GM12873 (cell line): ENCODE measurements at regions not wholly inside any gene's neighbourhood (a gene's known extent, or its start where the extent isn't known, plus 50 kb on each side); places are given as distances from the start of the nearest gene placed in this dataset.

ENCODE experiments used
- TF ChIP-seq, protein P1 (sequence below): IDR thresholded peaks from 2 replicates; pipeline ENCODE4 v1.5.1; 2012; ENCODE audit warnings: low read depth, mild to moderate bottlenecking, moderate library complexity, low read length, control low read depth; ENCODE audit not compliant: insufficient read depth; ENCODE audit errors: missing control alignments

DNA sequence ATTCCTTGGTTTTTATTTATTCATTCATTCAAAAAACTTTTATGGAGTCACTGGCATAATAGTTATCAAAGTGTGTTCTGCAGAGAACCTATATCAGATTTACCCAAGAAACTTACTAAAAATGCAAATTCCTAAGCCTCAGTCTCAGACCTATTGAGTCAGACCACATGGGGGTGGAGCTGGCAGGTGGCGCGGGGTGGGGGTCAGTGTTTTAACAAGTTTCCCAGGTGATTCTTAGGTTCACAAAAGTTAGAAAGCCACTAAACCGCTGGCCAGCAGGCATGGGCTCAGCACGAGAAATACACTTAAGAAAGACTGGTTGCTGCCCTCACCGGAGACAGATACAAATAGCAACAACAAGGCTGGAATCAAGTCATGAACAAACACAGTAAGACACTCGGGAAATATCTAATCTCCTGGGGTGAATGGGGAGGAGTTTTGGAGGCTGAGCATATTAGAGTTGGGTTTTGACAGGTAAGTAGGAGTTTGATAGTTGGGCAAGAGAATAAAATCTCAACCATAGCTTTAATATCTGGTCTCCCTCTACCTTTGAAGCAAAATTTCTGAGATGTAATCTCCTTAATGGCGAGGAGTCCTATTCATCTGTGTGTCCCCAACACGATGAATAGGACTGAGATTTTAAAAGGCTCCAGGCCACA is 167.5 kb upstream of the NECTIN1 start:
- TF ChIP-seq, protein P1, sequence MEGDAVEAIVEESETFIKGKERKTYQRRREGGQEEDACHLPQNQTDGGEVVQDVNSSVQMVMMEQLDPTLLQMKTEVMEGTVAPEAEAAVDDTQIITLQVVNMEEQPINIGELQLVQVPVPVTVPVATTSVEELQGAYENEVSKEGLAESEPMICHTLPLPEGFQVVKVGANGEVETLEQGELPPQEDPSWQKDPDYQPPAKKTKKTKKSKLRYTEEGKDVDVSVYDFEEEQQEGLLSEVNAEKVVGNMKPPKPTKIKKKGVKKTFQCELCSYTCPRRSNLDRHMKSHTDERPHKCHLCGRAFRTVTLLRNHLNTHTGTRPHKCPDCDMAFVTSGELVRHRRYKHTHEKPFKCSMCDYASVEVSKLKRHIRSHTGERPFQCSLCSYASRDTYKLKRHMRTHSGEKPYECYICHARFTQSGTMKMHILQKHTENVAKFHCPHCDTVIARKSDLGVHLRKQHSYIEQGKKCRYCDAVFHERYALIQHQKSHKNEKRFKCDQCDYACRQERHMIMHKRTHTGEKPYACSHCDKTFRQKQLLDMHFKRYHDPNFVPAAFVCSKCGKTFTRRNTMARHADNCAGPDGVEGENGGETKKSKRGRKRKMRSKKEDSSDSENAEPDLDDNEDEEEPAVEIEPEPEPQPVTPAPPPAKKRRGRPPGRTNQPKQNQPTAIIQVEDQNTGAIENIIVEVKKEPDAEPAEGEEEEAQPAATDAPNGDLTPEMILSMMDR: no peak

DNA sequence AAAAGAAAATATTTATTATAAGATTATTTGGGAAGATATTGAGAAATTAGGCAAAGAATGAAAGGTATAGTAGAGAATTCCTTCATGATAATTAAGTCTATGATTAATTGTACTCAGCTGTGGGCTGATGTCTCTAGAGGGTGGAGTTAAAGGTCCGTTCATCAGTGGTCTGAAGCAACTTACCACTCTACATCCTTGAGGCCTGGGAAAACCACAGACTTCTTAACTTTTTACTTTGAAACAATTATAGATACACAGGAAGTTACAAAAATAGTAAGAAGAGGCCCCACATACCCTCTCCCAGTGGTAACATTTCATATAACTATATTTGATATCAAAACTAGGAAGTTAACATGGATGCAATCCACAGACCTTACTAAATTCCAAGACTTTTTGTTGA is 167.0 kb upstream of the NECTIN1 start:
- TF ChIP-seq, protein P1: no peak

DNA sequence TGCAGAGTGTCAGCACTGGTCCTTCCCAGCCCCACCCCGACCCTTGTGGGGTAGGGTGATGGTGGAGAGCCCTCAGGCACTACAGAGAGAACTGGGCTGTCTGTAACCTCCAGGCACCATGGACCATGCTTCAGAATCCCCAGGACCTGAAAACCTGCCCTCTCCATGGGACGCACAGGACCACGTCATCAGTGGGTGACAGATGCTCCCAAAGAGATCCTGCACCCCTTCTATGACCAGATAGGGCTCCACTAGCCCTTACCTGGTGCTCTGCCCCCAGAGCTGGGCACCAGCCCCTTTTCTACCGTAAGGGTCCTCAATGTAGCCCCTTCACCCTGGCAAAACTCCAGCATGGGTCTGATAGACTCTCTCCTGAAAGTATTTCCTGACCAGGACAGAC is 165.9 kb upstream of the NECTIN1 start:
- TF ChIP-seq, protein P1: no peak

DNA sequence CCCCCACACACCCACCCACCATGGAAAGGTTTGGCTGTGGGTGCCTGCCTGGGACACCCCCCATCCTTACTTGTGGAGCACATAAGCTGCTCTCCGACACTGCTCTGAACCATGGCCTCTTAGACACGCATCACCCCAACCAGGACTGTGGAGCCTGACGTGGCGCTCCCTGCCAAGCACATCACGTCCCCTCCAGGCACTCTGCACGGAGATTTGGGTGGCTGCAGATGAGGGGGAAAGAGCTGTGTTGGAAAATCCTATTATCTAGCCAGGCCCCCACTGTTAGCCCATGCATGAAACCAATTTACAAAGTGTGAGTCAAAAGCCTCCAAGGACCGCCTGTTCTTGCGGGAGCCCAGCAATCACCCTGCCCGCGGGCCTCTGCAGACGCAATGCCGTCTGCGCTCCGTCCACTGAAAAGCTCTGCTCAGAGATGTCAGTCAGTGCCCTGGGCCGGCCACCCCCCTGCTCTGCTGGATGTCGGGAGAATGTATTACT is 163.4 kb upstream of the NECTIN1 start:
- TF ChIP-seq, protein P1: no peak

DNA sequence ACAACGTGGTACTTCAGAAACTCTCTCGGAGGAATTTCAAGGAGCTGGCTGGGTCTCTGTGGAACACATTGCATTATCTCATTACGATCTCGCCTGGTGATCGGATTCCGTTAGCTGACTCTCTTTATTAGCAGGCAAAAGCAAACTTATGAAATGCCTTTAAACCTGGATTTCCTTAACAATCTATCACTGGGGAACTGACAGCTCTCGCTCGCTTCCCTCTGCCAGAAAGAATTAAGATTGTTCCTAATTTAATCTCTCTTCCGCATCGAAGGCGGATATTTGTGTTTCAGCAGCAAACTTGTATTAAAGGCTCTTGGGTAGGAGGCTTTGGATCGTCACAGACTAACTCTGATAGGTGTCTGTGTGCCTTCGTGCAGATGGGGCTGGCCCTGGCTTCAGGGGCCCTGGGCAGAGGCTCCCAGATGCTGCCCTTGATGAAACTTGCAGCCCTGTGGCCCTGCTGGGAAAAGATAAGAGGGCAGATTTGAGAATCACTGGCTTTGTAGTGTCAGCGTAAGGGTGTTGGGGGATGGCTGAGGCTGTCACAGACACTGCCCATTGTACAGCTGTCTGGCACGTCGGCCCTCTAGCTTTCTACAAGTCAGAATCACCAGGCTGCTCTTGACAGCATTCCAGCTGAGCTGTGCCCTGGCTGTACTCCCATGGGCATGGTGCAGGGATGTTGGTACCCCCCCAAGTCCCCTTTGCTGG is 162.2 kb upstream of the NECTIN1 start:
- TF ChIP-seq, protein P1: no peak

DNA sequence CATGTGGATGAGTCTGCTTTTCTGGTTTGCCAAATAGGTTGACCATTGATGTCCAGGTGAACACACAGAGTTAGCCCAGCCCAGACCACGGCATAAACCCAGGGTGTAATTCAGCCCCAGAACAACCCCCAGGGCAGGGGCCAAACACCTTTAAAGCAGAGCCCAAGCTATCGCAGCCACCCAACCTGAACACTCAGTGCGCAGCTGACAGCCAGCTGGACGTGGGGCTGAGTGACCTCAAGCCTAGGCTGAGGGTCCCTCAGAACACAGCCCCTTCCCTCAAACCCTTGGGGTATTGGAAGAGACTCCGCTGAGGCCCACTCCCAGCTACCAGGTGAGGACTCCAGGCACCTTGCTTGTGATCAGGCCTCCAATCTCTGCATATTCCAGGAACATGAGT is 161.5 kb upstream of the NECTIN1 start:
- TF ChIP-seq, protein P1: no peak

DNA sequence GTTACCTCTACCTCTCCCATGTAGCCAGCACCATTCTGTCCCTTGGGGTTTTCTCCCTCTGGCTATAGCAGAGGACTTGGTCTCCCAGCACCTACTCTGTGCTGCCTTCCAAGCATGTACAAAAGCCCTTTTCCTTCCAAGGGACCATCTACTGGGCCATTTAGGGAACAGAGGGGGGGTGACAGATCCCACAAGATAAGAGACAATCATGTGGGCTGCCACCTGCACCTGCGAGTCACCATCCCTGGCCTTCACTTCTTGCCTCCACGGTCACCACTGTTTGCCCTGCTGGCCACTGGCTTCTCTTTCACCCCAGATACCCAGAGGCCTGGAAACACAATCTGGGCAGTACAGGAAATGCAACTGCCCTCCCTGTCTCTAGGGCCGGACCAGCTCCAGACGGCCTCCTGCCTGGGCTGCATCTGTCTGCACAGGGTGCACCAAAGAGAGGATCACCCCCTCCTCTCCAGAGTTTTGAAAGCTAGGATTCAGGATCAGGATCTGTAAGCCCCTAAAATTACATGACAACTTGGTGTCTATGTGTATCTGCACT is 160.8 kb upstream of the NECTIN1 start:
- TF ChIP-seq, protein P1: no peak
